Liver (tissue), 8 donors: ENCODE measurements at regions not wholly inside any gene's neighbourhood (a gene's known extent, or its start where the extent isn't known, plus 50 kb on each side); places are given as distances from the start of the nearest gene placed in this dataset.

Experiments
- DNase-seq: peaks from one replicate; pipeline ENCODE4 v3.0.0-alpha.2; 2017; ENCODE audit warnings: low spot score
- H3K27ac ChIP-seq, 2 donors: one replicate each; pipeline ENCODE4 v1.7.0; 2013; ENCODE audit warnings: inconsistent platforms in 2 of 2, low read length in 2 of 2, control low read depth in 1 of 2, low read depth in 1 of 2, mild to moderate bottlenecking in 1 of 2
- H3K27me3 ChIP-seq, 4 donors: one replicate each; pipeline versions ENCODE4 v1.6.1 to v1.7.0; 2013; ENCODE audit warnings: low read length in 3 of 4, inconsistent platforms in 1 of 4, mild to moderate bottlenecking in 1 of 4, moderate library complexity in 1 of 4; ENCODE audit not compliant: control insufficient read depth in 4 of 4, insufficient read depth in 4 of 4
- H3K36me3 ChIP-seq, 4 donors: one replicate each; pipeline versions ENCODE4 v1.6.1 to v1.7.0; 2013; ENCODE audit warnings: low read length in 3 of 4, mild to moderate bottlenecking in 3 of 4, low read depth in 1 of 4, moderate library complexity in 1 of 4; ENCODE audit not compliant: control insufficient read depth in 4 of 4, insufficient read depth in 3 of 4
- H3K4me1 ChIP-seq, 4 donors: one replicate each; pipeline versions ENCODE4 v1.6.1 to v1.7.0; 2013; ENCODE audit warnings: low read length in 3 of 4, mild to moderate bottlenecking in 3 of 4, moderate library complexity in 1 of 4; ENCODE audit not compliant: control insufficient read depth in 4 of 4, insufficient read depth in 4 of 4
- H3K4me3 ChIP-seq, 3 donors: one replicate each; pipeline versions ENCODE4 v1.6.1 to v1.7.0; 2013; ENCODE audit warnings: low read length in 3 of 3, control low read depth in 1 of 3, low read depth in 1 of 3, mild to moderate bottlenecking in 1 of 3
- H3K9ac ChIP-seq, 2 donors: one replicate each; pipeline ENCODE4 v1.7.0; 2013; ENCODE audit warnings: low read length in 2 of 2, mild to moderate bottlenecking in 2 of 2, moderate library complexity in 2 of 2, control low read depth in 1 of 2, low read depth in 1 of 2
- H3K9me3 ChIP-seq, 4 donors: one replicate each; pipeline versions ENCODE4 v1.6.1 to v1.7.0; 2013; ENCODE audit warnings: low read length in 3 of 4; ENCODE audit not compliant: control insufficient read depth in 4 of 4
- FOXA1 ChIP-seq: IDR thresholded peaks from 2 replicates; pipeline ENCODE4 v1.6.1; 2016; ENCODE audit warnings: antibody characterized with exemption
- NR2F2 ChIP-seq: IDR thresholded peaks from 2 replicates; pipeline ENCODE4 v1.6.1; 2016; ENCODE audit warnings: antibody characterized with exemption
- WGBS: extraction: QIAGEN DNeasy Blood & Tissue Kit; methylation state at CpG from one replicate; pipeline ENCODE4 v1.1.7; 2013; 5-methylcytosine and 5-hydroxymethylcytosine counted together
- TF ChIP-seq, protein P1 (sequence below): fragments of 150-350 bp; IDR thresholded peaks from 2 replicates; pipeline ENCODE4 v1.5.1; 2017; ENCODE audit warnings: improper control_type of control experiment, low read depth, low read length; ENCODE audit not compliant: missing input control
- TF ChIP-seq, protein P2 (sequence below): IDR thresholded peaks from 2 replicates; pipeline ENCODE4 v1.6.1; 2016; ENCODE audit warnings: antibody characterized with exemption
- donor health status: healthy.
- donor health status: healthy.
- donor health status: healthy.
- donor health status: healthy.
- donor health status: healthy.

DNA sequence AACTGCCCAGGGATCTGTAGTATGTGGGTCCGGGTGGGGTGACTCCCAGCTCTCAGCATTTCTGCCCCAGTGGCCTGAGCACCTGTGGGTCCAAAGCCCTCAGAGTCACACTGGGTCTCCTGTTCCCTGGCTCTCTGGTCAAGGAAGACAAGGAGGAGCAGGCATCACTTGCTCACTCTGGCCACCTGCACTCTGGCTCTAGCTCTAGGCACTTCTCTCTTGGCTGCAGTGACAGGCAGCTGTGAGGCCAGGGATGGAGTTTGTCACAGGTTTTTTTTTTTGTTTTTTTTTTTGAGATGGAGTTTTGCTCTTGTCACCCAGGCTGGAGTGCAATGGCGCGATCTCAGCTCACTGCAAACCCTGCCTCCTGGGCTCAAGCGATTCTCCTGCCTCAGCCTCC, 84.6 kb downstream of the HS1BP3 start (continued):
- TF ChIP-seq, protein P1, sequence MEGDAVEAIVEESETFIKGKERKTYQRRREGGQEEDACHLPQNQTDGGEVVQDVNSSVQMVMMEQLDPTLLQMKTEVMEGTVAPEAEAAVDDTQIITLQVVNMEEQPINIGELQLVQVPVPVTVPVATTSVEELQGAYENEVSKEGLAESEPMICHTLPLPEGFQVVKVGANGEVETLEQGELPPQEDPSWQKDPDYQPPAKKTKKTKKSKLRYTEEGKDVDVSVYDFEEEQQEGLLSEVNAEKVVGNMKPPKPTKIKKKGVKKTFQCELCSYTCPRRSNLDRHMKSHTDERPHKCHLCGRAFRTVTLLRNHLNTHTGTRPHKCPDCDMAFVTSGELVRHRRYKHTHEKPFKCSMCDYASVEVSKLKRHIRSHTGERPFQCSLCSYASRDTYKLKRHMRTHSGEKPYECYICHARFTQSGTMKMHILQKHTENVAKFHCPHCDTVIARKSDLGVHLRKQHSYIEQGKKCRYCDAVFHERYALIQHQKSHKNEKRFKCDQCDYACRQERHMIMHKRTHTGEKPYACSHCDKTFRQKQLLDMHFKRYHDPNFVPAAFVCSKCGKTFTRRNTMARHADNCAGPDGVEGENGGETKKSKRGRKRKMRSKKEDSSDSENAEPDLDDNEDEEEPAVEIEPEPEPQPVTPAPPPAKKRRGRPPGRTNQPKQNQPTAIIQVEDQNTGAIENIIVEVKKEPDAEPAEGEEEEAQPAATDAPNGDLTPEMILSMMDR: no peak
- TF ChIP-seq FOXA1: no peak
- TF ChIP-seq, protein P2, sequence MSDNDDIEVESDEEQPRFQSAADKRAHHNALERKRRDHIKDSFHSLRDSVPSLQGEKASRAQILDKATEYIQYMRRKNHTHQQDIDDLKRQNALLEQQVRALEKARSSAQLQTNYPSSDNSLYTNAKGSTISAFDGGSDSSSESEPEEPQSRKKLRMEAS: no peak

DNA sequence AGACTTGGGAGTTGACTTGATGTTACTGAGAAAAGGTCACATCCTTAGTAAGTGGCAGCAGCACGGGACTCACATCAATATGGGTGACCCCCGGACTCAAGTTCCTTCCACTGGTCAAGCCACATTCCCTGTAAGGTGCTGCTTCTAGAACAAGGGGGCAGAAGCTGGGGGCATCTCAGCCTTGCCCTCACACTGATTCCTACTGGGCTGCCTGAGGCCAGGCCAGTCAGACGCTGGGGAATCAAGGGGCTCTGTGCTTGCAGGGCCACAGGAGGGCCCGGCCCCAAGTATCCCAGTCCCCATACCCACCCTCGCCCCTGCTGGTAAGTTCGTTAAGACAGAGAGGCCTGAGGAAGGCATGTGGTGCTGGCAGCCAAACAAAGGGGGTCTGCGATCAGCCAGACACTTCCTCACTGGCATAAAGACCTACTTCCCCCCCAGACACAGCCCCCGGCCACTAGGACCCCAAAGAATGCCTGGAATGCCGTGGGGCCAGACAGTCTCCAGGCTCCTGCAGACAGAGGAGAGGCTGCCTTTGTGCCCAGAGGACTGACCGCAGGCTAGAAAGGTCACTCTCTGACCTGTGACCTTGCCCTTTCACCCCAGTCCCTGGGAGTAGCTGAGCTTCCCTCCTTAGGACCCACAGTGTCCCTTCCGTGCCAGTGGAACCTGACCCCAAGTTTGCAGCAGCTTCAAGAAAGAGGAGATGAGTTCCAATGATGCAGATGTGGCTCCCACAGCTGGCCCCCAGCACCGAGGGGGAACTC, 83.6 kb downstream of the HS1BP3 start:
- H3K9me3 ChIP-seq: no peaks in the 10 kb centered on the region
- no peak overlapping the region for H3K9ac ChIP-seq
- TF ChIP-seq, protein P1: no peak
- TF ChIP-seq NR2F2: peak; percentile 88
- WGBS: 85% methylated on average over 12 of the region's 12 CpGs
- peaks cover 15 to 35% (median 28%) of the 10 kb centered on the region in 4 donors for H3K4me1 ChIP-seq
- H3K27ac ChIP-seq: peak overlapping the region; percentile 58 to 60
- no peak for DNase-seq
- H3K36me3 ChIP-seq: no peaks in the 10 kb centered on the region
- no peak overlapping the region for H3K4me3 ChIP-seq
- H3K27me3 ChIP-seq: no peaks in the 10 kb centered on the region
